Gastroesophageal sphincter (tissue), 3 donors: ENCODE measurements at regions not wholly inside any gene's neighbourhood (a gene's known extent, or its start where the extent isn't known, plus 50 kb on each side); places are given as distances from the start of the nearest gene placed in this dataset.

Experiments
- CTCF ChIP-seq, 4 experiments: fragments of 200-600 bp in 2 of 4; fragments of 450-650 bp in 2 of 4; sonication (generic) in 1 of 4; IDR thresholded peaks; one replicate each; pipeline ENCODE4 v1.5.1; 2017 to 2019; ENCODE audit warnings: antibody characterized with exemption in 4 of 4, mild to moderate bottlenecking in 2 of 4, moderate library complexity in 2 of 4
- POLR2A ChIP-seq, 2 donors: fragments of 450-650 bp; IDR thresholded peaks; one replicate each; pipeline ENCODE4 v1.6.1; 2017; ENCODE audit warnings: antibody characterized with exemption in 2 of 2, mild to moderate bottlenecking in 2 of 2, moderate library complexity in 1 of 2
- POLR2AphosphoS5 ChIP-seq: sonication (generic); formaldehyde crosslinking; IDR thresholded peaks from one replicate; pipeline ENCODE4 v1.6.1; 2017; ENCODE audit warnings: antibody characterized with exemption

DNA sequence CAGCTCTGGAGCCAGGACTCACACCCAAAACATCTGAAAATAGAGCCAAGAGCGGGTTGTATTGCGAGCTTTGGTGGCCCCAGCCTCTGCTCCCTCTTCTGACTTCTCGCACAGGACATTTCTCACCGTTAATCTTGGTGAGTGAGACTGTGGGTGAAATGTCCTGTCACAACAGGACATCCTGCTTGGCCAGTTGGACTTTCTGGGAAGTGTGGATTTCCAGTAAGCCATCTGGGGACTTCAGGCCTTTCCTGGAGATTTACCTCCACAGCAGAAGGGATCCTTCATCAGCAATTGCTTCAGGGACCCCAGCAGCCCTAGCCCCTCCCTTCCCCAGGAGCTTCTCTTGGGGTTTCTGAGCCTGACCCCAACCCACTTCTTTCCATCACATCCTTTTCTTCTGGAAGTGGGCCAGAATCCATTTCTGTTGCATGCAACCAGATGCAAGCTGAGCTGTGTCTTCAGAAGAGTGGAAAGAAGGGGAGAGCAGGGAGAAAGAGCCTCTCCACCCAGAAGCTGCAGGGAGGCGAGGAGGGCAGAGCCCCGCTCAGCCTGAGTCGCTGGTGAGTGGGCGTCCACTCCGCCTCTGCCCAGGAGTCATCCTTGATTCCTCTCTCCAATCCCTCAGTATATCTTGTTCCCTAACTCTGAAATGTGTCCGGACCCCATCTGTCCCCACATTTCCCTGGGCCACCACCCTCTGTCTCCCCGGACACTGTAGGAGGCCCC, 50.3 kb upstream of the GADD45G start:
- TF ChIP-seq CTCF (IDR thresholded peaks at IDR 0.05), result no peak
- TF ChIP-seq POLR2AphosphoS5, result no peak
- TF ChIP-seq POLR2A (IDR thresholded peaks at IDR 0.05), result no peak
